ENCODE measurements at regions not wholly inside any gene's neighbourhood (a gene's known extent, or its start where the extent isn't known, plus 50 kb on each side); places are given as distances from the start of the nearest gene placed in this dataset.

DNA sequence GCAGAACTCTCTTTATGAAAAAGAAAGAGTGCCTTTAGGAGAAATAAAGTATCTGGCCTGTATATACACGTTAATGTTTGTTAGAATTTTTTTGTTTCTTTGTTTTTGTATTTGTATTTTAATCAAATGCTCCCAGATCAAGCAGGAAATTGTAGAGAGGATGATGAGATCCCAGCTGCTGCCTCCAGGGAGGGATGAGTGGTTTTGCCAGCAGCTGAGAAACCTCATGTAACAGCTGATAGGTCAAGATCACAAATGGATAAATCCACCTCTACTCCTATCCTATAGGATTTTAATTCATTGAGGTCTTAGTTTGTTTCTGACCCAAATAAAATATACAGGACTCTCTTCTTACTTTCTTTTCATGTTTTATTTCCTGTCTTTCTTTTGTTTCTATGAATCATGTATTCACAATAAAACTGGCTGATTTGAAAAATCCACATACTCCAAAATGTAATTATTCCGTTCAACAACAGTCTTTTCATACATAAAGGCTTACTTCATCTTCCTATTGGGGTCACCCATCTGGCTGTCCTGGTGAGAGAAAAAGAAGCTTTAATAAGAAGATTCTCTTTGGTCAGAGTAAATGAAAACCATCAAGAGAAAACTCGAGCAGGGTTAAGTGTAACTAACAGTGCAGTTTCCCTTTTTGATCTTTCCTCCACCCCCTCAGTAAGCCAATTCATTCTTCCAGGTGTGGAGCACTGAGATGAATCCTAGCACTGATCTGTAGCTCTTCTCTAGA lies 129.3 kb upstream of the PLPPR5 start:
- no peaks in the 10 kb centered on the region for H3K4me1 Mint-ChIP-seq (ENCODE audit: low read depth)
- H3K36me3 Mint-ChIP-seq (ENCODE audit: low read depth): no peaks in the 10 kb centered on the region
- H3K27ac Mint-ChIP-seq (ENCODE audit: unreplicated experiment): no peak overlapping the region
- peaks cover 5% of the 10 kb centered on the region for H3K27me3 Mint-ChIP-seq (ENCODE audit: low read depth)
- no peak for DNase-seq (ENCODE audit: low spot score)
- no peak overlapping the region for H3K4me3 Mint-ChIP-seq (ENCODE audit: unreplicated experiment)
- peaks cover 12% of the 10 kb centered on the region for H3K9me3 Mint-ChIP-seq (ENCODE audit: low read depth)
- TF ChIP-seq, protein P1, sequence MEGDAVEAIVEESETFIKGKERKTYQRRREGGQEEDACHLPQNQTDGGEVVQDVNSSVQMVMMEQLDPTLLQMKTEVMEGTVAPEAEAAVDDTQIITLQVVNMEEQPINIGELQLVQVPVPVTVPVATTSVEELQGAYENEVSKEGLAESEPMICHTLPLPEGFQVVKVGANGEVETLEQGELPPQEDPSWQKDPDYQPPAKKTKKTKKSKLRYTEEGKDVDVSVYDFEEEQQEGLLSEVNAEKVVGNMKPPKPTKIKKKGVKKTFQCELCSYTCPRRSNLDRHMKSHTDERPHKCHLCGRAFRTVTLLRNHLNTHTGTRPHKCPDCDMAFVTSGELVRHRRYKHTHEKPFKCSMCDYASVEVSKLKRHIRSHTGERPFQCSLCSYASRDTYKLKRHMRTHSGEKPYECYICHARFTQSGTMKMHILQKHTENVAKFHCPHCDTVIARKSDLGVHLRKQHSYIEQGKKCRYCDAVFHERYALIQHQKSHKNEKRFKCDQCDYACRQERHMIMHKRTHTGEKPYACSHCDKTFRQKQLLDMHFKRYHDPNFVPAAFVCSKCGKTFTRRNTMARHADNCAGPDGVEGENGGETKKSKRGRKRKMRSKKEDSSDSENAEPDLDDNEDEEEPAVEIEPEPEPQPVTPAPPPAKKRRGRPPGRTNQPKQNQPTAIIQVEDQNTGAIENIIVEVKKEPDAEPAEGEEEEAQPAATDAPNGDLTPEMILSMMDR (IDR thresholded peaks at IDR 0.05): no peak

DNA sequence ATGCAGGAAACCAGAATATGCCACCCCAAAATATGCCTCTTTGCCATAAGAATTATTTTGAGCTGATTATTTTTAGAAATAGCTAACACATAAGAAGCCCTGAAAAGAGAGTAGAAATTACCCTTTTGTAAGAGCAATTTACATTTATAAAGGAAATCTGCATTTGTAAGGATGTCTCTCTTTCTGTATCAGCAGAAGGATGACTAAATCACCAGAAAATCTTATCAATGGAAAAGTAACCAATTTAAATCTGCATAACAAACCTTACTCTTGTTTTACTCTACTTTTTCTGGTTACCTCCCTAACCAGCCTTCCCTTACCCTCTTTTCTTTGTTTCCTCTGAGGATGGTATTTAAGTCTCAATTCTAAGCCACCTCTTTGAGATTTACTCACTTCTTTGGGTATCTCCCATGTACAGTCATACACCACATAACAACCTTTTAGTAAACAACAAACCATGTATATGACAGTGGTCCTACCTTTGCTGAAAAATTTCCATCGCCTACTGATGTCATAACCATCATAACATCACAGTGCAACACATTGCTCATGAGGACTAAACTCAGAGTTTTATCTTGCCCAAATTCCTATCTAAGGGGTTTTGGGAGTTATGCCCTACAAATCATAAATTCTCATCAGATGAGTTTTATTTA lies 126.6 kb upstream of the PLPPR4 start:
- H3K4me3 Mint-ChIP-seq (ENCODE audit: unreplicated experiment): no peak overlapping the region
- H3K27me3 Mint-ChIP-seq (ENCODE audit: low read depth): peaks cover 2% of the 10 kb centered on the region
- DNase-seq (ENCODE audit: low spot score): no peak
- no peaks in the 10 kb centered on the region for H3K4me1 Mint-ChIP-seq (ENCODE audit: low read depth)
- no peaks in the 10 kb centered on the region for H3K36me3 Mint-ChIP-seq (ENCODE audit: low read depth)
- no peak overlapping the region for H3K27ac Mint-ChIP-seq (ENCODE audit: unreplicated experiment)
- peaks cover 12% of the 10 kb centered on the region for H3K9me3 Mint-ChIP-seq (ENCODE audit: low read depth)
- TF ChIP-seq, protein P1 (IDR thresholded peaks at IDR 0.05): no peak

DNA sequence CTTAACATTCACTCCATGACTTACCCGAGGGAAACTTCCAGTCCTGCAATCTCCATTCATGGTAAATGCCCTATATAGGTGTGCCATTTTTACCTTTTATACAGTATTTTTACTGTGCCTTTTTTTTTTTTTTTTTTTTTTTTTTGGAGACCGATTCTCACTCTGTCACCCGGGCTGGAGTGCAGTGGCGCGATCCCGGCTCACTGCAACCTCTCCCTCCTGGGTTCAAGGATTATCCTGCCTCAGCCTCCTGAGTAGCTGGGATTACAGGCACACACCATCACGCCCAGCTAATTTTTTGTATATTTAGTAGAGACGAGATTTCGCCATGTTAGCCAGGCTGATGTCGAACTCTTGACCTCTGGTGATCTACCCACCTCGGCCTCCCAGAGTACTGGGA lies 124.4 kb upstream of the PLPPR4 start:
- H3K27me3 Mint-ChIP-seq (ENCODE audit: low read depth): peaks cover 6% of the 10 kb centered on the region
- TF ChIP-seq, protein P1 (IDR thresholded peaks at IDR 0.05): no peak
- no peak overlapping the region for H3K4me3 Mint-ChIP-seq (ENCODE audit: unreplicated experiment)

DNA sequence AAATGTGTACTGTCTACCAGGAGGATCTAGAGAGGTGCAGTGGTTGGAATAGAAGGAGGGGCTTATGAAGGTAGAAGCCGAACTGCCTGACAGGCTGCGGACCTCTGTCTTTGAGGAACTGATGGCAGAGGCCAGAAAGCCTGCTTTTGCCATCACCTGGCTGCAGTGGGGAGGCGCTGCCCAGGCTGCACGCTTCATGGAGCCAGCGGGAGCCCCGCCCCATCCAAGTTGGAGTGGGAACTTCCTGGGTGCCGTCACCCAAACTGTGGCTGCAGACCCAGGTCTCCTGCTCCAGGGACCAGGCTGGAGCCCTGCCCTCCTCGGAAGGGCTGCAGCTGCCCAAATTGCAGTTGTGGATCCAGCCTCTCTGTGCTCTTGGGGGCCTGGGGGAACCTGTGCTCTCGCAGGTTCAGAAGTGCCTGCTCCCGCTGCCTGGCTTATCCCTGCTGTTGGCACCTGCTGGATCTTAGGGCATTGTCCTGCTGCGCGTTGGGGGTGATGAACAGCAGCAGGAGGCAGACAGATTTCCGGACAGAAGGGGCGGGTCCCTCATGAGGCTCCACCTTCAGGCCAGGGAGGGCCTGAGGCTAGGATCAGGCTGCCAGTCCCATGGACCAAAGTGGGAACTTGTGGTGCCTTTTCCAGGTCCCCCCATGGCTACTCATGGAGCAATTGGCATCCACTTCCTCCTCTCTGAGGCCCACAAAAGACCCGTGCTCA lies 118.0 kb upstream of the PLPPR4 start:
- TF ChIP-seq, protein P1 (IDR thresholded peaks at IDR 0.05): no peak
- no peaks in the 10 kb centered on the region for H3K9me3 Mint-ChIP-seq (ENCODE audit: low read depth)
- no peaks in the 10 kb centered on the region for H3K4me1 Mint-ChIP-seq (ENCODE audit: low read depth)
- H3K27ac Mint-ChIP-seq (ENCODE audit: unreplicated experiment): no peak overlapping the region
- peaks cover 25% of the 10 kb centered on the region for H3K27me3 Mint-ChIP-seq (ENCODE audit: low read depth)
- DNase-seq (ENCODE audit: low spot score): peak; percentile 64
- no peaks in the 10 kb centered on the region for H3K36me3 Mint-ChIP-seq (ENCODE audit: low read depth)
- no peak overlapping the region for H3K4me3 Mint-ChIP-seq (ENCODE audit: unreplicated experiment)

More for the DNA sequence above, 124.4 kb upstream of the PLPPR4 start:
- peaks cover 12% of the 10 kb centered on the region for H3K9me3 Mint-ChIP-seq (ENCODE audit: low read depth)
- no peak overlapping the region for H3K27ac Mint-ChIP-seq (ENCODE audit: unreplicated experiment)
- no peaks in the 10 kb centered on the region for H3K36me3 Mint-ChIP-seq (ENCODE audit: low read depth)
- no peaks in the 10 kb centered on the region for H3K4me1 Mint-ChIP-seq (ENCODE audit: low read depth)
- no peak for DNase-seq (ENCODE audit: low spot score)

DNA sequence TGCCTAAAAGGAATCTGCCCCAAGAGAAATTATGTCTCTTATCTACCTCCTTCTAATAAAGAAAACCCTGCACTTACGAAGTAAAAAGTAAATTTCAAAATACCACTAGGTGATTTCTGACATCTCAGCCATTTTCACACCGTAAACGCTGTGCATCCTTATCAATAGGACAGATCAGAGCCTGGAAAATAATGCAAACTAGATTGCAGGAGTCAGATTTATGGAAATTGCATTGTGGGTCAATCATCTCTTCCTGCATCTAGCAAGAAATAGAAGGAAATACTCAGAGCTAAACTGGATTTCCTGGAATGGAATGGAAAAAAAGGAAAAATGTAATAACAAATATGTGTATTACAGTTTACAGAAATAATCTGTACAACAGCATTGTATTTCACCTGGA lies 114.3 kb upstream of the PLPPR4 start:
- H3K4me3 Mint-ChIP-seq (ENCODE audit: unreplicated experiment): no peak overlapping the region
- no peak for DNase-seq (ENCODE audit: low spot score)
- no peaks in the 10 kb centered on the region for H3K36me3 Mint-ChIP-seq (ENCODE audit: low read depth)
- H3K27me3 Mint-ChIP-seq (ENCODE audit: low read depth): peaks cover 26% of the 10 kb centered on the region
- H3K9me3 Mint-ChIP-seq (ENCODE audit: low read depth): no peaks in the 10 kb centered on the region
- no peaks in the 10 kb centered on the region for H3K4me1 Mint-ChIP-seq (ENCODE audit: low read depth)
- no peak overlapping the region for H3K27ac Mint-ChIP-seq (ENCODE audit: unreplicated experiment)
- TF ChIP-seq, protein P1 (IDR thresholded peaks at IDR 0.05): no peak

Measured in chondrocyte (in vitro differentiated cells).